22Rv1 (cell line): ENCODE measurements at regions not wholly inside any gene's neighbourhood (a gene's known extent, or its start where the extent isn't known, plus 50 kb on each side); places are given as distances from the start of the nearest gene placed in this dataset.

Experiments
- H3K27ac ChIP-seq: fragments of 450-650 bp; 2 replicates; pipeline ENCODE4 v1.5.1; 2017
- ZFX ChIP-seq: fragments of 450-650 bp; IDR thresholded peaks from 2 replicates; pipeline ENCODE4 v1.6.1; 2017; ENCODE audit warnings: antibody characterized with exemption, borderline replicate concordance
- TF ChIP-seq, protein P1 (sequence below): fragments of 450-650 bp; IDR thresholded peaks from 2 replicates; pipeline ENCODE4 v1.5.1; 2017; ENCODE audit warnings: mild to moderate bottlenecking

DNA sequence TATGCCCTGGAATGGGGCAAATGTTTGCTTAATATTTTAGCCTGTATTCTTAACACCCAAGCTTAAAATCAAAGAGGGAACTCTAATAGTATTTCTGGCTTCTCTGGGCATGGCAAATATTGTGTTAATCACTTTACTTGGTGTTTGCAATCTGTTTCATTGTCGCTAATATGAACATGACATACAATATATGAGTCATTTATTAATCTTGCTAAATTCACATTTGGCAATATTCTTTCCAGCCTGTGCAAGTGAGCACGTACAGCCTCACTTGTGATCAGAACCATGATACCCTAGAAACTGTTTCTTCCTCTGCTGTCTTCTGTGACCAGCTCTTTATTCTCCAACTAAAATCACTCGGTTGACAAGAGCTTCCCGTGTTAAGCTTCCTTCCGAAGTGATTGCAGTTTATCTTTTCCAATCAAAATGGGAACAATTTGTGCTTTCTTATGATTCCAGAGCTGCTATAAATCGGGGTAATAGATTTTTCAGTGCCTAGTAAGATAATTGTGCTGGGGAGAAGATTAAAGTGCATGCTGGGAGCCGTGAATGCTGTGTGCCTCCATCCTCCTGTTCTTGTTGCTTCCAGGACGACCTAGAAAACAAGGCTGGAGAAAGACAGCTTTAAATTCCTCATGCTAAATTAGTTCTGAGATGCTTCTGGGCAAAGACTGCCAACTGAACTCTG is 153.0 kb upstream of the TMTC4 start:
- TF ChIP-seq, protein P1, sequence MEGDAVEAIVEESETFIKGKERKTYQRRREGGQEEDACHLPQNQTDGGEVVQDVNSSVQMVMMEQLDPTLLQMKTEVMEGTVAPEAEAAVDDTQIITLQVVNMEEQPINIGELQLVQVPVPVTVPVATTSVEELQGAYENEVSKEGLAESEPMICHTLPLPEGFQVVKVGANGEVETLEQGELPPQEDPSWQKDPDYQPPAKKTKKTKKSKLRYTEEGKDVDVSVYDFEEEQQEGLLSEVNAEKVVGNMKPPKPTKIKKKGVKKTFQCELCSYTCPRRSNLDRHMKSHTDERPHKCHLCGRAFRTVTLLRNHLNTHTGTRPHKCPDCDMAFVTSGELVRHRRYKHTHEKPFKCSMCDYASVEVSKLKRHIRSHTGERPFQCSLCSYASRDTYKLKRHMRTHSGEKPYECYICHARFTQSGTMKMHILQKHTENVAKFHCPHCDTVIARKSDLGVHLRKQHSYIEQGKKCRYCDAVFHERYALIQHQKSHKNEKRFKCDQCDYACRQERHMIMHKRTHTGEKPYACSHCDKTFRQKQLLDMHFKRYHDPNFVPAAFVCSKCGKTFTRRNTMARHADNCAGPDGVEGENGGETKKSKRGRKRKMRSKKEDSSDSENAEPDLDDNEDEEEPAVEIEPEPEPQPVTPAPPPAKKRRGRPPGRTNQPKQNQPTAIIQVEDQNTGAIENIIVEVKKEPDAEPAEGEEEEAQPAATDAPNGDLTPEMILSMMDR, result no peak
- no peak for TF ChIP-seq ZFX
- H3K27ac ChIP-seq, result no peak overlapping the region

DNA sequence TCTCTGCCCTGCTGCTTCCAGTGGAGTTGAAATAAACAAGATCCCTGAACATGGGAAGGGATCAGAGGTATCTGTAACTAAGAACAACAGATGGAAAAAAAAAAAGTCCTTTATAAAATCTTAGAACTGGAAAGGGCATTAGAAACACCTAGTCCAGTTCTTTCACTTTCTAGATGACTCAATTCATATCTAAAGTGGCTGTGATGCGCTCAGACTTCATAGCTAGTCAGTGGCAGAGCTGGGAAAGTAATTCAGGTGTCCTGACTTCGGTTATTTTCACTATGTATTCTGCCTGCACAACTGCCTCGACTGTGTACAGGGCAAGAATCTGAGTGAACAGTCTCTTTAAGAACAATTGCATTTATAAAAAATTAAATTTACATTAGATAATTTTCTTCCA is 151.8 kb upstream of the TMTC4 start:
- TF ChIP-seq, protein P1, result no peak
- no peak for TF ChIP-seq ZFX
- H3K27ac ChIP-seq, result no peak overlapping the region

DNA sequence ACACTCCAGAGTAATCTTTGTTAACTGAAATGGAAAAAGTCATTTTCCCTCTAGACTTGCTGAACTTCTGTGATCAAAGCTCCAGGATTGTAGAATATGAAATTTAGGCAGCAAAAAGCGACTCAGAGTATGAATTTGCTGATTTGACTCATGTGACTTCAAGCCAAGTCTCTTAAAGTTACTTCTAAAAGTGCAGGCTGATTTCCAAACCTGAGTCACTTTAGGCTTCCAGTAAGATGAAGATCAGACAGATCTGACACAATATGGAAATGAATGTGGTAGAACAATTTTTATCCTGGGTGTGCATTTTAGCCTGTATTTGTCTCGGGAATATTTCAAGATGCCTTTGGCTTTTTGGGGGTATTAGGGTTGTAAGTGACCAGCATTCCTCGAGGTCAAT is 151.0 kb upstream of the TMTC4 start:
- H3K27ac ChIP-seq, result no peak overlapping the region
- TF ChIP-seq ZFX, result no peak
- TF ChIP-seq, protein P1, result no peak

DNA sequence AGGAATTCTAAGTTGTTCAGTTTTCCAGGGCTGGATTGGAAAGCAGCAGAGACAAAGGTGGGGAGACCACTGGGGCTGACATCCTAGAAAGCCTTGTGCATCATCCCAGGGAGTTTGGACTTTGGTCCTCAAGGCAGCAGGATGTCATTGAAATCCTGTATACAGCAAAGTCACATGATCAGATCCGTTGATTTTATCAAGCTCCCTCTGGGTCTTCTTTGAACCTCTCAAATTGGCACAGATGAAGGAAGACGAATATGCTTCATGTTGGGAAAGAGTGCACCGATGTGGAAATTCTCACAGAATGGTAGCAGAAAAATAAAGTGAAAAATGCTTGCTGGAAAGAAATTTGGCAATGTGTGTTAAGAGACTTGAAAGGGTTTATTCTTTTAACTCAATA is 149.8 kb upstream of the TMTC4 start:
- TF ChIP-seq, protein P1, result no peak
- no peak for TF ChIP-seq ZFX
- no peak overlapping the region for H3K27ac ChIP-seq

DNA sequence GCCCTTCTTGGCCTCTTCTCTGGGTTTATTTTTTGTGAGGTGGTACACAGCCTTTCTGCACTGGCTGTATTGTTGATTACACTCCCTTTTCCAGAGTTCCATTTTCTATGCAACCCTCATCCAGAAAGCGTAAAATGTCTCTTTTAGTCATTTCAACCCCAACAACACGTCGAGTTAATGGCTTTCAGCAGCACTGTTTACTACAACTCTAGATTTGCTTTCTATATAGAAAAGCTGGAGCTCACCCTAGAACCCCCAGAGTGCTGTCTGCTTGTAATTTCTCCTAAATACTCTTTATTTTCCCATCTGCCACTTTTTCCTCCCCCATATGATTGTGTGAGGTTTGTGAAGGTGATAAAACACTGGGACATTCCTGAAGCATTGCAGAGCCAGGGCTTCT is 148.9 kb upstream of the TMTC4 start:
- no peak overlapping the region for H3K27ac ChIP-seq
- TF ChIP-seq ZFX, result no peak
- TF ChIP-seq, protein P1, result no peak

DNA sequence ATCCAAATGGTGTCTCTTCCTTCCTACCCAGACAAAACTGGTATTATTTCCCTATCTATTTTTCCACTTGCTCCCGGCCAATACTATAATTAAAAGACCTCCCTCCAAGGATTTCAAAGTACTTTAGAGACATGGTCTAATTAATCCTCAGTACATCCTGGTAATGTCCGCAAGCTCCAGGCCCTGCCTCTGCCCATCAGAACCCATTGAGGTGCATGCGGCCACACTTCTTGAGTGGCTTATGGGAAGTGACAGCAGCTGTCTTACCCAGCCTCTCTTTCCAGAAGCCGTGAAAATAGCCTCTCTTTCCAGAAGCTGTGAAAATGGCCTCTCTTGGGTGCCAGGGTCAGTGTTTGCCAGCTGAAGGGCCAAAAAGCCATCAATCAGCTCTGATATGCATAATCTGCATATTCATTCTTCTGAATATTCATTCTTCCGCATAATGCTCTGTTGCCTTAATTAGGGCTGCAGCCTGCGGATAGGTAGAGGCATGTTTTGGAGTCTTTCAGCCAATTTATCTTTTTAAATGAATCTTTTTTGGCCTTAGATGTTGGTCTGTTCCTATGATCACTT is 148.4 kb upstream of the TMTC4 start:
- TF ChIP-seq, protein P1, result no peak
- no peak for TF ChIP-seq ZFX
- no peak overlapping the region for H3K27ac ChIP-seq

DNA sequence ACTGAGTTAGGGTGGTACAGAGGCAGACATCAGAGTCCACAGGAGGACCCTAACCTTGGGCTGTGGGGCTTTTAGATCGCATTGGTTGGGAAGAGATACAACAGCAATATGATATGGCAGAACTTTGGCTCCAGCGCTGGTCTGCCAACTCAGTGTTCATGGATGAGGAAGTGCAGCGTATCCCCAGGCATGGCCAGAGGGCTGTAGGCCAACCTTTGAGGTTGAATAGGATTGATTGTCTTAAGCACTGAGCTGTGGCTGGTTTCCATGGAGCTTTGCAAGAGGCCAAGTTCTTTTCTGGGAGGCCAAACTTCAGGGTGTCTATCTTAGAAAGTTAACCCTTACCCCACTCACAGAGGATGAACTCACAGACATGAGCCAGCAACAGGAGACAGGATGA is 144.1 kb upstream of the TMTC4 start:
- TF ChIP-seq ZFX, result no peak
- TF ChIP-seq, protein P1, result no peak
- no peak overlapping the region for H3K27ac ChIP-seq
